ENCODE measurements at regions not wholly inside any gene's neighbourhood (a gene's known extent, or its start where the extent isn't known, plus 50 kb on each side); places are given as distances from the start of the nearest gene placed in this dataset.

DNA sequence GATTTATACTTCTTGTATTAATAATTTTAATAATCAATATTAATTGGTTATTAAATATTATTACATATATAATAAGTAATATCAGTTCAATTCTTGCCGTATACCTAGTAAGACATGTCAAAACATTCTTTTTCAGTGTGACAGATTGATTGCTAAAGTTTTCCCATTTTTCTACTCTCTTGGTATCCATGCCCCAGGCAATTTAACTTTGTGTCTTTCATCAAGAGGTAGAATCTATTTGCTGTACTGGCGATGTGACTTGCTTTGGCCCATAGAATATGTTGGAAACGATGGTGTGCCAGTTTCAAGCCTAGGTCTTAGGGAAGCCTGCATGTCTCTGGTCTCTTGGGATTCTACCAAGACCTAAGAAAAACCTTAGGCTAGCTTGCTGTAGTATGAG lies 436.1 kb upstream of the ADAMTS5 start:
- TF ChIP-seq EZH2 (IDR thresholded peaks at IDR 0.05), result no peak
- TF ChIP-seq, protein P1, sequence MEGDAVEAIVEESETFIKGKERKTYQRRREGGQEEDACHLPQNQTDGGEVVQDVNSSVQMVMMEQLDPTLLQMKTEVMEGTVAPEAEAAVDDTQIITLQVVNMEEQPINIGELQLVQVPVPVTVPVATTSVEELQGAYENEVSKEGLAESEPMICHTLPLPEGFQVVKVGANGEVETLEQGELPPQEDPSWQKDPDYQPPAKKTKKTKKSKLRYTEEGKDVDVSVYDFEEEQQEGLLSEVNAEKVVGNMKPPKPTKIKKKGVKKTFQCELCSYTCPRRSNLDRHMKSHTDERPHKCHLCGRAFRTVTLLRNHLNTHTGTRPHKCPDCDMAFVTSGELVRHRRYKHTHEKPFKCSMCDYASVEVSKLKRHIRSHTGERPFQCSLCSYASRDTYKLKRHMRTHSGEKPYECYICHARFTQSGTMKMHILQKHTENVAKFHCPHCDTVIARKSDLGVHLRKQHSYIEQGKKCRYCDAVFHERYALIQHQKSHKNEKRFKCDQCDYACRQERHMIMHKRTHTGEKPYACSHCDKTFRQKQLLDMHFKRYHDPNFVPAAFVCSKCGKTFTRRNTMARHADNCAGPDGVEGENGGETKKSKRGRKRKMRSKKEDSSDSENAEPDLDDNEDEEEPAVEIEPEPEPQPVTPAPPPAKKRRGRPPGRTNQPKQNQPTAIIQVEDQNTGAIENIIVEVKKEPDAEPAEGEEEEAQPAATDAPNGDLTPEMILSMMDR (IDR thresholded peaks at IDR 0.05), result no peak
